ENCODE measurements at regions not wholly inside any gene's neighbourhood (a gene's known extent, or its start where the extent isn't known, plus 50 kb on each side); places are given as distances from the start of the nearest gene placed in this dataset.

DNA sequence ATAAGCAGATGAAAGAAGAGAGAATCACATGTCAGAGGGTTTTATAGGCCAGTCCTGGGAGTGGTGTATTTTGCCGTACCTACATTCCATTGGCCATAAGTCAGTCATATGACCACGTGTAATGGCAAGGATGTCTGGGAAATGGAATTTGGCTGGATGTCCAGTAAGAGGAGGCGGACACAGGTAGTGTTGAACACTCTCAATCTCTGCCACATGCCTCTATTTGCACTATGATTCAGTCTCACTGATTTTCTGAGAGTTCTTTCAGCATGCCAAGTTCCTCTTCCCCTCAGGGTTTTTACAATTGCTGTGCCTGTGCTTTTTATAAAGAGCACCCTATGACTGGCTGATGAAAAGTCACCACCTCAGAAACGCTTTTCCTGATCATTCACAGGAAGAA, 164.2 kb upstream of the GPR101 start:
- DNase-seq, result no peak
- Histone ChIP-seq H3K4me1 (ENCODE audit: insufficient read depth, low read length) (no peaks in the 10 kb centered on the region), H3K27me3 (ENCODE audit: insufficient read depth, low read length) (no peaks in the 10 kb centered on the region), H3K36me3 (ENCODE audit: insufficient read depth, low read length) (no peaks in the 10 kb centered on the region), H3K9me3 (ENCODE audit: control insufficient read depth in 1 of 2, low read length in 2 of 2) (no peaks in the 10 kb centered on the region), H3K4me3 (ENCODE audit: low read length in 2 of 2) (no peak overlapping the region), H3K27ac (ENCODE audit: low read depth, low read length) (no peak overlapping the region)
- Mint-ChIP-seq H3K4me1 (no peaks in the 10 kb centered on the region), H3K36me3 (no peaks in the 10 kb centered on the region), H3K9me3 (no peaks in the 10 kb centered on the region), H3K27ac (no peak overlapping the region), H3K27me3 (peaks cover 2 to 3% of the 10 kb centered on the region in 2 donors), H3K4me3 (peak overlapping the region in 1 of 8 donors; percentile 31)
- intact Hi-C loops (cut with micrococcal nuclease), result no loop called here
- ChIA-PET POLR2A (ENCODE audit: partially characterized antibody) (no interaction called here), CTCF (ENCODE audit: partially characterized antibody) (no interaction called here)

DNA sequence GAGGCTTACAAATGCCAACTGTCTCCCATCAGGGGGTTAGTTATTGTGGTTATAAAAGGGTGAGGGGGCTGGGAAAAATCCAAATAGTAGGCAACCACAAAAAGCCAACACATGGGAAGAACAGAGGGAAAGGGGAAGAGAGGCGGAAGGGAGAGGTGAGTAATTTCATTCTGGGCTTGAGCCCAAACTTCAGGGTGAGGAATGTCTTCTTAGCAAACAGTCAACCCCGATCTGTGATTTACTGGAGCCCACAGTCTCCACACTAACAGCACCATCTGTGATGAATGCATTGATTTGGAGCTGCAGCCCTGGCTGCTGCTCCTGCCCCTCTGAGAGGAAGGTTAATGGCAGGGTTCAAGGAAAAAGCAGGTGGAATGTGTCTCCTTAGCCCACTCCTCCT, 162.2 kb upstream of the GPR101 start:
- no peaks in the 10 kb centered on the region for H3K9me3 ChIP-seq (ENCODE audit: control insufficient read depth in 1 of 2, low read length in 2 of 2)
- CTCF ChIA-PET (ENCODE audit: partially characterized antibody), result no interaction called here

DNA sequence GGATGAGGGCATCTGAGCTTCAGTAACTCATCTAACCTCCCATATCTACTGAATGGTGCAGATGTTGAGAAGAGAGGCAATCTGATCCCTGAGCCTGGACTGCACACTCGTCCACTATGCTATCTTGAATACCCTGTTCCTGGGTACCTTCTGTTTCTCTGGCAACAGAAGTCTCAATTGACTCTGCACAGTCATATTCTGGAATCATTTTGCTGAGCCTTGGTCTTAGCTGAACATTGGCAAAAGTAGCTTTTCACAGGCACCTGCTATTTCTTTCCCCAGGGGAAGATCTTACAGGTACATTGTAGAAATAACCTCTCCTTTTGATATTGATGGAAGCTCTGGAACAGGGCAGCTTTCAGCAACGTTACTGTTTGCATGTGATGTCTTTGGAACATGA, 161.5 kb upstream of the GPR101 start:
- no peaks in the 10 kb centered on the region for H3K9me3 ChIP-seq (ENCODE audit: control insufficient read depth in 1 of 2, low read length in 2 of 2)
- no peaks in the 10 kb centered on the region for H3K4me1 ChIP-seq (ENCODE audit: insufficient read depth, low read length)
- Mint-ChIP-seq H3K27ac (no peak overlapping the region), H3K36me3 (no peaks in the 10 kb centered on the region), H3K27me3 (peaks cover 2 to 5% of the 10 kb centered on the region in 2 donors), H3K9me3 (no peaks in the 10 kb centered on the region), H3K4me1 (no peaks in the 10 kb centered on the region), H3K4me3 (no peak overlapping the region)
- ChIA-PET POLR2A (ENCODE audit: partially characterized antibody) (no interaction called here), CTCF (ENCODE audit: partially characterized antibody) (no interaction called here)
- no peak overlapping the region for H3K27ac ChIP-seq (ENCODE audit: low read depth, low read length)
- DNase-seq, result no peak
- no peaks in the 10 kb centered on the region for H3K36me3 ChIP-seq (ENCODE audit: insufficient read depth, low read length)
- H3K27me3 ChIP-seq (ENCODE audit: insufficient read depth, low read length), result no peaks in the 10 kb centered on the region
- H3K4me3 ChIP-seq (ENCODE audit: low read length in 2 of 2), result no peak overlapping the region
- intact Hi-C loops (cut with micrococcal nuclease), result no loop called here

More for the DNA sequence above, 162.2 kb upstream of the GPR101 start:
- Mint-ChIP-seq H3K27me3 (peaks cover 2 to 4% of the 10 kb centered on the region in 2 donors), H3K4me1 (no peaks in the 10 kb centered on the region), H3K9me3 (no peaks in the 10 kb centered on the region), H3K27ac (no peak overlapping the region), H3K4me3 (no peak overlapping the region), H3K36me3 (no peaks in the 10 kb centered on the region)
- no peak overlapping the region for H3K27ac ChIP-seq (ENCODE audit: low read depth, low read length)
- H3K36me3 ChIP-seq (ENCODE audit: insufficient read depth, low read length), result no peaks in the 10 kb centered on the region
- no peak for DNase-seq
- no peaks in the 10 kb centered on the region for H3K27me3 ChIP-seq (ENCODE audit: insufficient read depth, low read length)
- POLR2A ChIA-PET (ENCODE audit: partially characterized antibody), result no interaction called here
- intact Hi-C loops (cut with micrococcal nuclease), result no loop called here
- no peaks in the 10 kb centered on the region for H3K4me1 ChIP-seq (ENCODE audit: insufficient read depth, low read length)
- no peak overlapping the region for H3K4me3 ChIP-seq (ENCODE audit: low read length in 2 of 2)

DNA sequence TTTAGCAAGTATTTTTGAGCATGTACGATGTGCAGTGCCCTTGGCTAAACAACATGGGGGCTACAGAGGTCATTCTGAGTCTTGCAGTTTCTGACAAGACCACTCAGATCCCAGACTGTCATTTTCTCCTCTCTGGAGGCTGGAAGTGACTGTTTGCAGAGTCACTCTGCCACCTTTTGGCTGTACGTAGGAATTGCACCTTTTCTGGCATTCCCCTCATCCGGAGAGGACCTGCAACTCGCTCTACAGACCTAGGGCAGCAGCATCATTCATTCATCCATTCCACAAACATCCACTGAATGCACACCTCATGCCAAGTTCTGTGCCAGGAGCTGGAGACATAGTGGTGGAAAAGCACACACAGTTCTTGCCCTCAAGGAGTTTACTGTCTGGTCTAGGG, 160.4 kb upstream of the GPR101 start:
- Mint-ChIP-seq H3K27me3 (peaks cover 2 to 7% of the 10 kb centered on the region in 2 donors), H3K9me3 (peaks cover 0 to 1% (median 0%) of the 10 kb centered on the region in 8 donors), H3K27ac (no peak overlapping the region), H3K4me3 (no peak overlapping the region), H3K36me3 (no peaks in the 10 kb centered on the region), H3K4me1 (no peaks in the 10 kb centered on the region)
- Histone ChIP-seq H3K27ac (ENCODE audit: low read depth, low read length) (no peak overlapping the region), H3K4me3 (ENCODE audit: low read length in 2 of 2) (no peak overlapping the region), H3K4me1 (ENCODE audit: insufficient read depth, low read length) (no peaks in the 10 kb centered on the region), H3K9me3 (ENCODE audit: control insufficient read depth in 1 of 2, low read length in 2 of 2) (no peaks in the 10 kb centered on the region), H3K27me3 (ENCODE audit: insufficient read depth, low read length) (no peaks in the 10 kb centered on the region), H3K36me3 (ENCODE audit: insufficient read depth, low read length) (no peaks in the 10 kb centered on the region)
- CTCF ChIA-PET (ENCODE audit: partially characterized antibody), result interaction anchor here (0.8 to 0.9 kb wide), 2 partner anchors 13 to 237 kb away, joined by 3 read pairs; no protein-coding TSS in a partner anchor
- POLR2A ChIA-PET (ENCODE audit: partially characterized antibody), result no interaction called here
- peak in 4 of 5 donors; percentile 6 to 14 (median 9) for DNase-seq
- intact Hi-C loops (cut with micrococcal nuclease), result no loop called here

DNA sequence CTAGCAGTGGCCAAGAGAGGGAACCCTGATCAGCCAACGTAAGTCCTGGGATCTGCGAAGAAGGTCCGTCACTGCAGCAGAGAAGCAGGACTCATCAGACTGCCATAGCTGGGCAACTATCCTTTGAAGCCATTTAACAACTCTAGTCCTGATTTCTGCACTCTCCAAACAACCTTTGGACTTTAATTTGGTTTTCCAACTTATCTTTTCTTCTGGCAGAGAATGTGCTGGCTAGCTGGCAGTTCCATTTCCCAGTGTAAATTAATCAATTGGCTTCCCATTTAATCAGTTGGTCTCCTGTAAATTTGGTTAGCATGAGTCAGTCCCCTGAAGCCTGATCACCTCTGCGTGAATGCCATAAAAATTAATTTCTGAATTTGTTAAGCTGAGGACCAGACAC, 153.7 kb upstream of the GPR101 start:
- POLR2A ChIA-PET (ENCODE audit: partially characterized antibody), result no interaction called here
- CTCF ChIA-PET (ENCODE audit: partially characterized antibody), result no interaction called here

DNA sequence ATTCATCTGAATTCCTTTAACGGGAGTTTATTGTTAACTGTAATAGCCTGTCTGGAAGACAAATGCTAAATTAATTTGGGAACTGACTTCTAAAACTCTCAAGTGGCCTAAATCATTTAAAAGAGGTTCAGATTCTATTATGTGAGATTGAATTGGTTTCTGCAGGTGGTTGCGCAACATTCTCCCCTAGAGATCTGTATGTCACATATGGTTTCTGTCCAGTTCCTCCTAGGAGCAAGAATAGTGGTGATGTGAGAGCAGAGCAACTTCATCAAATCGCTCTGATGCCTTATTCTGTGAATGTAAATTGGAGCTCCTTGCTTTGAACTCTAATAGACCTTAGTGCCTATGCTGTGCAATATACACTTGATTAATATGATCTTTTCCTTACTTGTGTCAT, 144.6 kb upstream of the GPR101 start:
- intact Hi-C loops (cut with micrococcal nuclease), result no loop called here
- H3K9me3 ChIP-seq (ENCODE audit: control insufficient read depth in 1 of 2, low read length in 2 of 2), result no peaks in the 10 kb centered on the region
- no peaks in the 10 kb centered on the region for H3K27me3 ChIP-seq (ENCODE audit: insufficient read depth, low read length)
- DNase-seq, result no peak
- H3K4me3 ChIP-seq (ENCODE audit: low read length in 2 of 2), result no peak overlapping the region
- no peaks in the 10 kb centered on the region for H3K4me1 Mint-ChIP-seq
- H3K4me3 Mint-ChIP-seq, result no peak overlapping the region
- no peak overlapping the region for H3K27ac ChIP-seq (ENCODE audit: low read depth, low read length)
- no peaks in the 10 kb centered on the region for H3K4me1 ChIP-seq (ENCODE audit: insufficient read depth, low read length)
- H3K36me3 Mint-ChIP-seq, result no peaks in the 10 kb centered on the region
- H3K9me3 Mint-ChIP-seq, result peaks cover 0 to 2% (median 0%) of the 10 kb centered on the region in 8 donors
- H3K27me3 Mint-ChIP-seq, result peaks cover 2 to 8% of the 10 kb centered on the region in 2 donors
- H3K36me3 ChIP-seq (ENCODE audit: insufficient read depth, low read length), result no peaks in the 10 kb centered on the region
- no peak overlapping the region for H3K27ac Mint-ChIP-seq
- POLR2A ChIA-PET (ENCODE audit: partially characterized antibody), result no interaction called here
- CTCF ChIA-PET (ENCODE audit: partially characterized antibody), result interaction anchor here (1.3 kb wide), 1 partner anchor 15 kb away, joined by 3 read pairs; no protein-coding TSS in a partner anchor

More for the DNA sequence above, 153.7 kb upstream of the GPR101 start:
- Mint-ChIP-seq H3K27me3 (peaks cover 0 to 7% of the 10 kb centered on the region in 2 donors), H3K9me3 (peaks cover 0 to 1% (median 0%) of the 10 kb centered on the region in 8 donors), H3K4me3 (no peak overlapping the region), H3K4me1 (no peaks in the 10 kb centered on the region), H3K27ac (no peak overlapping the region), H3K36me3 (no peaks in the 10 kb centered on the region)
- H3K27ac ChIP-seq (ENCODE audit: low read depth, low read length), result no peak overlapping the region
- H3K9me3 ChIP-seq (ENCODE audit: control insufficient read depth in 1 of 2, low read length in 2 of 2), result no peaks in the 10 kb centered on the region
- intact Hi-C loops (cut with micrococcal nuclease), result no loop called here
- no peaks in the 10 kb centered on the region for H3K36me3 ChIP-seq (ENCODE audit: insufficient read depth, low read length)
- H3K4me1 ChIP-seq (ENCODE audit: insufficient read depth, low read length), result no peaks in the 10 kb centered on the region
- no peak for DNase-seq
- no peaks in the 10 kb centered on the region for H3K27me3 ChIP-seq (ENCODE audit: insufficient read depth, low read length)
- no peak overlapping the region for H3K4me3 ChIP-seq (ENCODE audit: low read length in 2 of 2)

DNA sequence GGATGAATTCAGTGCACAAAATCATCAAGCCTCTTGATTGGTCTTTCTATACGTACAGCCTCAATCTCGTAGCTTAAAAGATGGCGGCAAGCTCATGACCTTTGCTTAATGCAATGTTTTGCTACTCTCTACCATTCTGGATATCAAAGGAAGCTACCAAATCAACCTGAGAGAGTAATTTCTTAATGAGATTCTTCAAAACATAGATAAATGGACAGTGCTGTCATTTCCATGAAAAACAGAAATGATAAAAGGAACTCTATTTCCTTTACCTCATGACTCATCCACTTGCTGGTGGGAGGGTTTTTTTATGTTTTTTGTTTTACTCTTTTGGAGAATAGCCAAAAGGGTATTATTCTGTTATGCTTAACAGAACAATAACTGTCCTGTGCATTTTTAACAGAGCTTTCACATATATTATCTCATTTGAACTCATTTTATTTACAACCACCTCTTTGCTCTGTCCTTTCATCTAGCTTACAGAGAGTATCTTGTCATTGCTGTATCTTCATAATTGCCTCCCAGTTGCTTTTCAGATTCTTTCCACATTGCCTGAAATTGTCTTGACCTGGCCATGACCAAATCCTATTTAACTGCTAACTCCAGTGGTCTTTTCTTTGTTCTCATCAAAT, 138.6 kb upstream of the GPR101 start:
- peaks cover 2 to 8% of the 10 kb centered on the region in 2 donors for H3K27me3 Mint-ChIP-seq
- CTCF ChIA-PET (ENCODE audit: partially characterized antibody), result no interaction called here

More for the DNA sequence above, 138.6 kb upstream of the GPR101 start:
- no peak overlapping the region for H3K4me3 Mint-ChIP-seq
- Histone ChIP-seq H3K27me3 (ENCODE audit: insufficient read depth, low read length) (no peaks in the 10 kb centered on the region), H3K4me3 (ENCODE audit: low read length in 2 of 2) (no peak overlapping the region), H3K4me1 (ENCODE audit: insufficient read depth, low read length) (no peaks in the 10 kb centered on the region), H3K27ac (ENCODE audit: low read depth, low read length) (no peak overlapping the region), H3K9me3 (ENCODE audit: control insufficient read depth in 1 of 2, low read length in 2 of 2) (no peaks in the 10 kb centered on the region), H3K36me3 (ENCODE audit: insufficient read depth, low read length) (no peaks in the 10 kb centered on the region)
- no peaks in the 10 kb centered on the region for H3K4me1 Mint-ChIP-seq
- DNase-seq, result no peak
- POLR2A ChIA-PET (ENCODE audit: partially characterized antibody), result interaction anchor here (0.6 kb wide), 1 partner anchor 92 kb away, joined by 3 read pairs; no protein-coding TSS in a partner anchor
- peaks cover 0 to 2% (median 0%) of the 10 kb centered on the region in 8 donors for H3K9me3 Mint-ChIP-seq
- intact Hi-C loops (cut with micrococcal nuclease), result no loop called here
- no peaks in the 10 kb centered on the region for H3K36me3 Mint-ChIP-seq
- no peak overlapping the region for H3K27ac Mint-ChIP-seq

Data from CD4-positive, alpha-beta memory T cell (primary cell).